Keratinocyte (primary cell): ENCODE measurements at regions not wholly inside any gene's neighbourhood (a gene's known extent, or its start where the extent isn't known, plus 50 kb on each side); places are given as distances from the start of the nearest gene placed in this dataset.

Experiments
- DNase-seq: peaks from one replicate; pipeline ENCODE4 v3.0.0-alpha.2; 2011; ENCODE audit warnings: low read depth, missing footprints, low spot score
- FAIRE-seq: peaks from 2 replicates; lab custom pipeline; 2011; peaks lifted over from hg19 to GRCh38; lab: Jason Lieb, UNC
- H2AFZ ChIP-seq: 2 replicates; pipeline ENCODE4 v1.6.0; 2012; ENCODE audit warnings: low read length, control low read depth, inconsistent platforms; ENCODE audit not compliant: control insufficient read depth
- H3K27ac ChIP-seq: 2 replicates; pipeline ENCODE4 v1.5.1; 2011; ENCODE audit warnings: low read length; ENCODE audit not compliant: control insufficient read depth, insufficient read depth
- H3K27me3 ChIP-seq: 3 replicates; pipeline ENCODE4 v1.6.0; 2011; ENCODE audit warnings: low read length; ENCODE audit not compliant: control insufficient read depth, insufficient read depth; ENCODE audit errors: extremely low read depth
- H3K36me3 ChIP-seq, 2 experiments: 2 replicates in 1 of 2; 3 replicates in 1 of 2; pipeline ENCODE4 v1.5.1; 2011; ENCODE audit warnings: low read length in 2 of 2, mild to moderate bottlenecking in 1 of 2; ENCODE audit not compliant: control insufficient read depth in 2 of 2, insufficient read depth in 2 of 2; ENCODE audit errors: extremely low read depth in 1 of 2
- H3K4me1 ChIP-seq: 3 replicates; pipeline ENCODE4 v1.5.1; 2011; ENCODE audit warnings: low read length; ENCODE audit not compliant: control insufficient read depth, insufficient read depth; ENCODE audit errors: extremely low read depth
- H3K4me2 ChIP-seq: 3 replicates; pipeline ENCODE4 v1.6.0; 2011; ENCODE audit warnings: low read depth, low read length; ENCODE audit not compliant: control insufficient read depth, insufficient read depth; ENCODE audit errors: extremely low read depth
- H3K4me3 ChIP-seq, 3 experiments: fragments of 200-600 bp in 1 of 3; sonication (generic) in 1 of 3; 2 replicates in 2 of 3; 3 replicates in 1 of 3; pipeline ENCODE4 v1.5.1; 2011 to 2016; ENCODE audit warnings: low read length in 3 of 3, mild to moderate bottlenecking in 3 of 3, control low read depth in 2 of 3, inconsistent platforms in 1 of 3, low read depth in 1 of 3, mixed read lengths in 1 of 3, mixed run types in 1 of 3, moderate library complexity in 1 of 3; ENCODE audit not compliant: control insufficient read depth in 2 of 3, insufficient read depth in 2 of 3; ENCODE audit errors: extremely low read depth in 1 of 3
- H3K79me2 ChIP-seq: 2 replicates; pipeline ENCODE4 v1.6.0; 2012; ENCODE audit warnings: low read length; ENCODE audit not compliant: control insufficient read depth, insufficient read depth
- H3K9ac ChIP-seq: 3 replicates; pipeline ENCODE4 v1.6.0; 2011; ENCODE audit warnings: low read length; ENCODE audit not compliant: control insufficient read depth, insufficient read depth; ENCODE audit errors: extremely low read depth
- H3K9me1 ChIP-seq: 3 replicates; pipeline ENCODE4 v1.6.0; 2011; ENCODE audit warnings: low read length; ENCODE audit not compliant: control insufficient read depth, insufficient read depth; ENCODE audit errors: extremely low read depth
- H3K9me3 ChIP-seq: 2 replicates; pipeline ENCODE4 v1.5.1; 2012; ENCODE audit warnings: low read depth, low read length; ENCODE audit not compliant: control insufficient read depth
- H4K20me1 ChIP-seq: 3 replicates; pipeline ENCODE4 v1.6.0; 2011; ENCODE audit warnings: low read length; ENCODE audit not compliant: control insufficient read depth, insufficient read depth; ENCODE audit errors: extremely low read depth
- EZH2 ChIP-seq: IDR thresholded peaks from one replicate; pipeline ENCODE4 v1.6.1; 2012; ENCODE audit warnings: inconsistent platforms, mild to moderate bottlenecking, low read length, moderate library complexity
- dilution Hi-C: fragments of 300-500 bp; cut with MboI; formaldehyde crosslinking; loops from one replicate; pipeline ENCODE4 v1.7.0; 2020; ENCODE audit warnings: low sequenced_read_pairs; ENCODE audit not compliant: extremely low pct_ligation_motif_present
- TF ChIP-seq, protein P1 (sequence below), 3 experiments: IDR thresholded peaks in 1 of 3; conservative IDR thresholded peaks in 1 of 3; optimal IDR thresholded peaks in 1 of 3; 2 replicates in 2 of 3; 3 replicates in 1 of 3; pipeline versions ENCODE3 to v1.5.1; 2011; ENCODE audit warnings: low read length in 3 of 3, mild to moderate bottlenecking in 3 of 3, moderate library complexity in 2 of 3, control low read depth in 1 of 3, inconsistent platforms in 1 of 3; ENCODE audit not compliant: insufficient read depth in 2 of 3; ENCODE audit errors: extremely low read depth in 1 of 3

DNA sequence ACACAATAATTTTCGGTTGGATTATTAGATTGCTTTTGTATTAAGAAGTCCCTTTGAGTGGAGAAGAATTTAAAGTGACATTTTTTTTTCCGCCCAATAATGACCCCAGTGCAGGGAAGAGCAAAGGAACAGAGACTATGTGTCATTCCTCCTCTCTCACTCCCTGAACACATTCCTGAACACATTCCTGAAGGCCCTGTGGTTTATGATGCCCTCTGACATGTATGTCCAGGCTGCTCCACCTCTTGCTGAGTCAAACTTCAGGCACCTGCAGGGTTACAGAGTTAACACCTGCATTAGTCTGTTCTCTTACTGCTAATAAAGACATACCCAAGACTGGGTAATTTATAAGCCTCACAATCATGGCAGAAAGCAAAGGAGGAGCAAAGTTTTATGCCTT, 704.0 kb upstream of the LRRN3 start:
- Histone ChIP-seq H3K79me2 (no peaks in the 10 kb centered on the region), H3K9ac (no peak overlapping the region), H3K4me2 (peak overlapping the region; percentile 44), H3K4me3 (no peak overlapping the region), H3K27ac (peak overlapping the region; percentile 15), H3K9me3 (no peaks in the 10 kb centered on the region), H3K36me3 (no peaks in the 10 kb centered on the region), H3K27me3 (no peaks in the 10 kb centered on the region), H3K4me1 (peaks cover 32% of the 10 kb centered on the region), H4K20me1 (no peaks in the 10 kb centered on the region), H3K9me1 (no peaks in the 10 kb centered on the region), H2AFZ (no peak overlapping the region)
- peak; percentile 76 for DNase-seq
- TF ChIP-seq, protein P1, sequence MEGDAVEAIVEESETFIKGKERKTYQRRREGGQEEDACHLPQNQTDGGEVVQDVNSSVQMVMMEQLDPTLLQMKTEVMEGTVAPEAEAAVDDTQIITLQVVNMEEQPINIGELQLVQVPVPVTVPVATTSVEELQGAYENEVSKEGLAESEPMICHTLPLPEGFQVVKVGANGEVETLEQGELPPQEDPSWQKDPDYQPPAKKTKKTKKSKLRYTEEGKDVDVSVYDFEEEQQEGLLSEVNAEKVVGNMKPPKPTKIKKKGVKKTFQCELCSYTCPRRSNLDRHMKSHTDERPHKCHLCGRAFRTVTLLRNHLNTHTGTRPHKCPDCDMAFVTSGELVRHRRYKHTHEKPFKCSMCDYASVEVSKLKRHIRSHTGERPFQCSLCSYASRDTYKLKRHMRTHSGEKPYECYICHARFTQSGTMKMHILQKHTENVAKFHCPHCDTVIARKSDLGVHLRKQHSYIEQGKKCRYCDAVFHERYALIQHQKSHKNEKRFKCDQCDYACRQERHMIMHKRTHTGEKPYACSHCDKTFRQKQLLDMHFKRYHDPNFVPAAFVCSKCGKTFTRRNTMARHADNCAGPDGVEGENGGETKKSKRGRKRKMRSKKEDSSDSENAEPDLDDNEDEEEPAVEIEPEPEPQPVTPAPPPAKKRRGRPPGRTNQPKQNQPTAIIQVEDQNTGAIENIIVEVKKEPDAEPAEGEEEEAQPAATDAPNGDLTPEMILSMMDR (optimal IDR thresholded peaks at IDR 0.05 in 1 of 3, IDR thresholded peaks at IDR 0.05 in 1 of 3, conservative IDR thresholded peaks at IDR 0.05 in 1 of 3; ENCODE audit: extremely low read depth in 1 of 3, insufficient read depth in 2 of 3, low read length in 3 of 3): no peak
- FAIRE-seq: peak; percentile 96
- dilution Hi-C loops: no loop called here

DNA sequence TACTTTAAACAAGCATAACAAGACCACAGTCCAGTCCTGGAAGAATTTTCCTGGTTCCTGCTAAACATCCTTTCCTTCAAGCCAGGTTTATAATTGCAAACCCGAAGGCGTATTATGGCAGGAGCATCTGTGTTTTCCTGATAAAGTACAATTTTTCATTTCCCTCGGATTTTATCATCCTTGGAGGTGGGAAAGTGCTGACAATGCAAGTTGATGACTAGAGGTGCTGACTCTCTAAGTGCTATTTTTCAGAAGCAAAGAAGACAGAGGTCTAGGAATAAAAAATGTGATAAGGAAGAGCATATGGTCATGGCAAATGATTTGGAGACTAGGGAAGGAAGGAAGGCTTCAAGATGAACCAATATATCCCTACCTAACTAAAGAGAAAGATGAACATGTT, 703.2 kb upstream of the LRRN3 start:
- H4K20me1 ChIP-seq: no peaks in the 10 kb centered on the region
- no peak overlapping the region for H3K9ac ChIP-seq
- FAIRE-seq (peak; percentile 5), DNase-seq (no peak)
- no peaks in the 10 kb centered on the region for H3K9me3 ChIP-seq
- peak overlapping the region; percentile 44 for H3K4me2 ChIP-seq
- H3K4me3 ChIP-seq: no peak overlapping the region
- no peak overlapping the region for H2AFZ ChIP-seq
- no peaks in the 10 kb centered on the region for H3K36me3 ChIP-seq
- no peaks in the 10 kb centered on the region for H3K27me3 ChIP-seq
- peaks cover 32% of the 10 kb centered on the region for H3K4me1 ChIP-seq
- peak overlapping the region; percentile 15 for H3K27ac ChIP-seq
- TF ChIP-seq, protein P1 (optimal IDR thresholded peaks at IDR 0.05 in 1 of 3, IDR thresholded peaks at IDR 0.05 in 1 of 3, conservative IDR thresholded peaks at IDR 0.05 in 1 of 3; ENCODE audit: extremely low read depth in 1 of 3, insufficient read depth in 2 of 3, low read length in 3 of 3): no peak
- TF ChIP-seq EZH2: no peak
- no peaks in the 10 kb centered on the region for H3K79me2 ChIP-seq
- dilution Hi-C loops: no loop called here
- H3K9me1 ChIP-seq: no peaks in the 10 kb centered on the region
